ENCODE measurements at regions not wholly inside any gene's neighbourhood (a gene's known extent, or its start where the extent isn't known, plus 50 kb on each side); places are given as distances from the start of the nearest gene placed in this dataset.

DNA sequence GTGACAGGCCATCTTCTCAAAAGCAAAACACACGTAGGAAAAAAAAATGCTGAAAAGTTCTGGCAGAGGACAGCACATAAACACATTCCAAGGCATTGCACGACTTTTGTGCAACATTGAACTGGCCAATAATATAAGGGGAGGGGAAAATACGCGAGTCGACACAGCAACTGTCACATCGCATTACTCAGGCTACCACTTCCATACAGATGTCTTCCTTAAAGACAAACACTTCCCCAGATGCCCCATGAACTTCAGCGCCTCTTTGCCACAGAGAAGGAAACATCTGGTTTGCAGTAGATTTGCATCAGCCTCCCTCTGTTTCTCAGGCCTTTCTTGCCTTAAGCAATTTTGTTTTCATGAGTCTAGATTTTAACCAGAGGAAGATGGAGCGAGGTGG, 144.4 kb upstream of the IGF1R start:
- TF ChIP-seq, protein P1, sequence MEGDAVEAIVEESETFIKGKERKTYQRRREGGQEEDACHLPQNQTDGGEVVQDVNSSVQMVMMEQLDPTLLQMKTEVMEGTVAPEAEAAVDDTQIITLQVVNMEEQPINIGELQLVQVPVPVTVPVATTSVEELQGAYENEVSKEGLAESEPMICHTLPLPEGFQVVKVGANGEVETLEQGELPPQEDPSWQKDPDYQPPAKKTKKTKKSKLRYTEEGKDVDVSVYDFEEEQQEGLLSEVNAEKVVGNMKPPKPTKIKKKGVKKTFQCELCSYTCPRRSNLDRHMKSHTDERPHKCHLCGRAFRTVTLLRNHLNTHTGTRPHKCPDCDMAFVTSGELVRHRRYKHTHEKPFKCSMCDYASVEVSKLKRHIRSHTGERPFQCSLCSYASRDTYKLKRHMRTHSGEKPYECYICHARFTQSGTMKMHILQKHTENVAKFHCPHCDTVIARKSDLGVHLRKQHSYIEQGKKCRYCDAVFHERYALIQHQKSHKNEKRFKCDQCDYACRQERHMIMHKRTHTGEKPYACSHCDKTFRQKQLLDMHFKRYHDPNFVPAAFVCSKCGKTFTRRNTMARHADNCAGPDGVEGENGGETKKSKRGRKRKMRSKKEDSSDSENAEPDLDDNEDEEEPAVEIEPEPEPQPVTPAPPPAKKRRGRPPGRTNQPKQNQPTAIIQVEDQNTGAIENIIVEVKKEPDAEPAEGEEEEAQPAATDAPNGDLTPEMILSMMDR (IDR thresholded peaks at IDR 0.05; ENCODE audit: low read depth, low read length), result no peak
- TF ChIP-seq EZH2phosphoT487 (IDR thresholded peaks at IDR 0.05; ENCODE audit: low read depth), result no peak

Measured in OCI-LY3 (cell line).